8988T (cell line): ENCODE measurements at regions not wholly inside any gene's neighbourhood (a gene's known extent, or its start where the extent isn't known, plus 50 kb on each side); places are given as distances from the start of the nearest gene placed in this dataset.
"Not testable (repeated sequence)": the region's sequence is repeated elsewhere in the genome, so short reads cannot be mapped to it uniquely, and the experiment has no call there.

ENCODE experiments used
- DNase-seq: peaks from one replicate; pipeline ENCODE4 v3.0.0; 2011

DNA sequence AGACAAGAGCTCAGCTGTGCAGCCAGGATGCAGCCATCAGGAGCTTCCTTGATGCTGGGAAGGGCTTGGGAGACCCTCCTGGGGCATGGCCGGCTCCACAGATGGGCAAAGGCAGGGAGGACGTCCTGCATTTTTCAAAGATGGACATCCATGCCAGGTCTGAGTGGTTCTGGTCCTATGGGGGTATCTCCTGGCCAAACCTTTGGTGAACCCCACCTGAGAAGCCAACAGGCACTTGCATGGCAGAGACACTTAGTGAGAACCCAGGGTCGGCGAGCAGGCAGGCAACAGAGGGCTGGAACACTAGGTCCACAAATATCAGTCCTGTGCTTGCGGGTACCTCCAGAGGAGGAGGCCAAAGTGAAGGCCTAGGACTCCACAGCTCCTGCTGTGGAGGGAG lies 70.0 kb downstream of the KCTD15 start:
- no peak for DNase-seq

DNA sequence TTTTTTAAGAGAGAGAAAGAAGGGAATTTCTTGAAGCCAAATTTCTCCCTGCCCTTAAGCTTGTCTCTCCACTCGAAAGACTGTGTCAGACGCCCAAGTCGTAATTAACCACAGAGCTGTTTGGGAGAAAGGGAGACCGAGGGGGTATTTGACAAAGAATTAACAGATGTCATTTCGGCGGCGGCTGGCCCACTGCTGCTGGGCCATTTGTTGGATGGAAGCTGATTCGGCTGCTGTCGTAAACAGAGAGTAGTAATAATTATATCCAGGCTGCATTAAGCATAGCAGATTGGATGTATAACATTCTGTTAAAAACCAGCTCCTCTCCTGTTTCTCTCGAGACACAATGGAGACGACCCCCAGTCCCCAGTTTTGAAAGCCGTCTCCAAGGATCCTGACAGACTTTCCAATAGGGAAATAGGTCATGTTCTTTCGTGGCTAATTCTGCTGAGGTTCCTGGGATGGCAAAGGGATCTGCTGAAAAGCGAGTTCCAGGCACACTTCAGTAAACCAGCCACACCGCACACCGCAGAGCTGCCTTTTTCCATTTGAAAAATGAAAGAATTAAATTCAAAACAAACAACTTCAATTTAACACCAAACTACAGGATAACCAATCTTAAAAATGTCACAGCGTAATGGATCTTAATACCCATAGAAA lies 71.5 kb downstream of the KCTD15 start:
- DNase-seq: no peak

DNA sequence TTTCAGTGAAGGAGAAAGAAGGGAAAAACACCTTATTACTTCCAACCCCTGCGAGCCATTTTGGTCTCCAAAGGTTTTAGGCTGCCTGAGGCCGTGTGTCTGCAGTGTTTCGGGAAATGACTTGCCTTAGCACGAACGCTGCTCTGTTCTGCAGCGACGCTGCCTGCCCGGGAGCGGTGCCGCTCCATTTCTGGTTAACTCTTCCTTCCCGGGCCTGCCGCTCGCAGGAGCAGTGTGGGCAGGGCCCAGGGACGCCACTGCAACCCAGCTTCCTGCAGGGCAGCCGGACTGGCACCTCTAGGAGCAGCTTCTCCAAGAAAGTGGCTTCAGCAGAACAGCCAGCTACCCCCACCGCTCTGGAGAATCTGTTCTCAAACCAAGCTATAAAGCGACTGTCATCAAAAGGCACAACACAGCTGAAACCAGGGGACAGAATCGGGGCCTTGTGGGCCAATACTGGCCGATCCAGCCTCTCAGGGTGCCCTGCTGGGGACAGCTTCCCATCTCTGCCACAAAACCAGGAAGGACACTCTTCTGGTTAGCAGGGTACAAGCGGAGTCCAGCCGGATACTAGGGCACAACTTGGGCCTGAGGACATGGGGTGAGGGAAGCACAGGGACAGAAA lies 72.2 kb downstream of the KCTD15 start:
- DNase-seq: no peak

DNA sequence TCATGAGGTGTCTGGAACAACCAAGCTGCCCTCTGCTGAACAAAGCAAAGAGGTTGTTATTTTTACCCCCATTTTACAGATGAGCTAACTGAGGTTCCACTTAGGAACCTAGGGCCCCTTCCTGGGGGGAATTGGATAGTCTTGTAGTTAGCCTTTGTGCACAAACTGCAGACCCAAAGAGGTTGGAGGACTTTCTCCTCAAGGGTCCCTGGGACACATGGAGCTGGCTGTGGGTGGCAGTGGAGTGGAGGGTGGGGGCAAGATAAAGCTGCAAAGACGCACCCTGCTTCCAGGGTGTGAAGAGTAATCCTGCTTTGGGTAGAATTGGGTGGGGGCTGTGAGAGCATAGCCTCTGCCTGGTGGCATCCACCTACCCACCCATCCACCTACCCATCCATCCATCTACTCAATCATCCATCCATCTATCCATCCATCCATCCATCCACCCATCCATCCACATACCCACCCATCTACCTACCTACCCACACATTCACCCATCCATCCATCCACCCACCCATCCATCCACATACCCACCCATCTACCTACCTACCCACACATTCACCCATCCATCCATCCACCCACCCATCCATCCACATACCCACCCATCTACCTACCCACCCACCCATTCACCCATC lies 73.7 kb downstream of the KCTD15 start:
- DNase-seq: not testable (repeated sequence)

DNA sequence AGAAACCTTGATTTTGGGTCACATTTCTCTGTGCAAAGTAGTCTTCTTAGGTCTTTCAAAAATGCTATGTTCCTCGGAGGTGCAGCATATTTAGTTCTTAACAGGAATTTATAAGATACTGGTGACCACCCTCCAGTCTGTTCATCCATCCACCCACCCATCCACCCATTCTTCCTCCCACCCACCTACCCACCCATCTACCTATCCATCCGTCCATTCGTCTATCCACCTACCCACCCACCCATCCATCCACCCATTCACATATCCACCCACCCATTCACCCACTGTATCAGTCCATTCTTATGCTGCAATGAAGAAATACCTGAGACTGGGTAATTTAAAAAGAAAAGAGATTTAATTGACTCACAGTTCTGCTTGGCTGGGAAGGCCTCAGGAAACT lies 74.9 kb downstream of the KCTD15 start:
- DNase-seq: no peak

DNA sequence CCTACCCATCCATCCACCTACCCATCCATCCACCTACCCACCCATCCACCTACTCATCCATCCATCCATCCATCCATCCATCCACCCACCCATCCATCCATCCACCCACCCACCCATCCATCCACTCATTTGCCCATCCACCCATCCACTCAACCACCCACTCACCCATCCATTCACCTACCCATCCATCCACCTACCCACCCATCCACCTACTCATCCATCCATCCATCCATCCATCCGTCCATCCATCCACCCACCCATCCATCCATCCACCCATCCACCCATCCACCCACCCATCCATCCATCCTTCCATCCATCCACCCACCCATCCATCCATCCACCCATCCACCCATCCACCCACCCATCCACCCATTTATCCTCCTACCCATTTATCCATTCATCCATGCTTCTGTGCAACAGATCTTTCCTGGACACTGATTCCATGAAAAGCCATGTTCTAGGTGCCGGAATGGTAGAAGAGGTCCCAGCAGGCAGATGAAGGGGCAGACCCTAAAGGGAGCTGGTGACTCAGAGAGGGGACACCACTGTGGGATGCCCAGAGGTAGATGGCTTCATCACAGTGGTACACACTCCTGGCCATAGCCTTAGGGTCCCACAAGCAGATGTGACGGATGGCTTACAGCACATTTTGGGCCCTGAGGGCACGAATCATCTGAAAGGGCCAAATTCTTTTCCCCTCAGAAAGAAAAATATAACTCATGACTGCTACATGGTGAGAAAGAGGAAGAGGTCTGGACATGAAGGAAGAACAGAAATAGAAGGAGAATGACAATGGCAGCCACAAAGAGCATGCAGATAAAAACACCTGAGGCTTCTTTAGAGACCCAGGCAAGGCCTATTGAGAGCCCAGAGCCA lies 76.0 kb downstream of the KCTD15 start:
- DNase-seq: no peak

DNA sequence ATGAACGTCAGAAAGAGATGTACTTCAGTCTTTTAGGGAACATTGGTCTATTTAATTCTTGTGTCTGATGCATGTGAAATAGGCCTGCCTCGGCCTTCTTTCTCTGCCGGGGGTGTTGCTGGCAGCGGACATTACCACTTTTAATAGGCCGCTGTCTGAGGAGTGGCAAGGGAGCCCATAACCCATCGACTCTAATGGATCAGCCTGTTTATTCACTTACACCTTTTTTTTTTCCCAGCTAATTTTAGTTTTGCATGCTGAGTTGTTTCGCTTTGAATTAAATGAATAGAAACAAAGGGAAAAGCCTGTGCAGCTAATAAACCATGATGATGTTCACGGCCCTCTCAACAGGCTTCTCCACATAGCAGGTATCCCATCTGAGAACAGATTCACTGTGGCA lies 78.4 kb downstream of the KCTD15 start:
- DNase-seq: no peak

DNA sequence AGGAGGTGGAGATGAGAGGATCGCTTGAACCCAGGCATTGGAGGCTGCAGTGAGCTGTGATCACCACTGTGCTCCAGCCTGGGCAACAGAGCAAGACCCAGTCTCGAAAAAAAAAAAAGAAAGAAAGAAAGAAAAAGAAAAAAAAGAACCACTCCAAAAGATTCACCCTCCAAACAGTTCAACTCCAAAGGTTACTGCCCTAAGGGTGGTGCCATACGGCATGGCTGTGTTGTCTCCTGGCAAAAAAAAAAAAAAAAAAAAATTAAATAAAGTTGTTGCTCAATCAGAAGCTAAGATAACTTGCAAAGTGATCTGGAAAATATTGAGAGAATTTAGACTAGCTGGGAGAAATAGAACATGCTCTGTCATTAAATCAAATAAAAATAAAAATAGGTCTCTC lies 79.5 kb downstream of the KCTD15 start:
- DNase-seq: no peak

DNA sequence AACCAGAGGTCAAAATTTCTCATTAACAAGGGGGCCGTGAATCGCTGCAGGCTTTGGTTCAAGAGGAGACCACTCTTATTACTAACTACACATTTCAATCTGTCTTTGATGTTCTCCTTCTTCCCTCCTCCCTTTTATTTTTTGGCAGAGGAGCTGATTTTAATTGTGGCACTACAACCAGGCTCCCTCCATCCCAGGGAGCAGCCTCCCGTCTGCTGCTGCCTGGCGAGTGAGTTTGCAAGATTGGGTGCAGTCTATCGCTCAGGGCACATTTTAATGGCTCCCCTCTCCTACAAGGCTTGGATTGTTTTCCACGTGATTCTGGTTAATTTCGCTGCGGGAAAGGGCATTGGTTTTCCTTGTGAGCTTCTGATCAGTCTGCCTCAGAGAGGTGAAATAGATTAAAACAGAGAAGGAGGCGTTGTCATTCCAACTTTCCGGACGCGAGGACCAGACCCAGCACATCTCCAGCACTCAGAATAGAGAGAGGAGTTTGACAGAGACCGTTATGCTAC lies 81.4 kb downstream of the KCTD15 start:
- DNase-seq: no peak

DNA sequence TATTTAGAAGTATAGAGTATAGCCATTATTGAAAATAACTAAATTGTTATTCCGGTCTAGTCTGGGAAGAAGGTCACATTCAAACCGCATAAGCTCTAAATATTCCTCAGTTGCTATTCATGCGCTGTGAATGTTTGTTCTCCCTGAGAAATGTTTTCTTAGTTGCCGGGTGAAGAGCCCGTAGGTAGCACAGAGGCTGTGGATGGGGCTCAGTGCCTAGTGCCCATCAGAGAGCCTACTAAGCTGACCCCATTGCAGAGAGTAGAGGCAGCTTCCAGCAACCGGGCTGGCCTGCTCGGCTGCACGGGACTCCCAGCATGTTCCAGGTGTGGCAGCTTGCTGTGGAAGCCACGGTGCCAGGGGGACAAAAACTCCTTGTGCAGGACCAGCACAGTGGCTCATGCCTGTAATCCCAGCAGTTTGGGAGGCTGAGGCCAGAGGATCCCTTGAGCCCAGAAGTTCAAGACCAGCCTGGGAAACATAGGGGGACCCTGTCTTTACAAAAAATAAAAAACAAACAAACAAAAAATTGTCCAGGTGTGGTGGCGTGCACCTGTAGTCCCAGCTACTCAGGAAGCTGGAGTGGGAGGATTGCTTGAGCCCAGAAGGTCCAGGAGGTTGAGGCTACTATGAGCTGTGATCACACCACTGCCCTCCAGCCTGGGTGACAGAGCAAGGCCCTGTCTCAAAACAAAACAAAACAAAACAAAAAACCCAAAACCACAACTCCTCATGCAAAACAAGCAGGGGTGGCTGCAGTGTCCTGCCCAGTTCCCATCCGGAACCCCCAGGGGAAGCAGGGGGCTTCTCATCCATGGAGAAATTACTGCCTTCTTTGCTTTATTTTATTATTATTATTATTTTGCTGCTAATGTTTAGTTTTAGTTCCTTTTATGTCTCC lies 82.5 kb downstream of the KCTD15 start:
- DNase-seq: no peak

DNA sequence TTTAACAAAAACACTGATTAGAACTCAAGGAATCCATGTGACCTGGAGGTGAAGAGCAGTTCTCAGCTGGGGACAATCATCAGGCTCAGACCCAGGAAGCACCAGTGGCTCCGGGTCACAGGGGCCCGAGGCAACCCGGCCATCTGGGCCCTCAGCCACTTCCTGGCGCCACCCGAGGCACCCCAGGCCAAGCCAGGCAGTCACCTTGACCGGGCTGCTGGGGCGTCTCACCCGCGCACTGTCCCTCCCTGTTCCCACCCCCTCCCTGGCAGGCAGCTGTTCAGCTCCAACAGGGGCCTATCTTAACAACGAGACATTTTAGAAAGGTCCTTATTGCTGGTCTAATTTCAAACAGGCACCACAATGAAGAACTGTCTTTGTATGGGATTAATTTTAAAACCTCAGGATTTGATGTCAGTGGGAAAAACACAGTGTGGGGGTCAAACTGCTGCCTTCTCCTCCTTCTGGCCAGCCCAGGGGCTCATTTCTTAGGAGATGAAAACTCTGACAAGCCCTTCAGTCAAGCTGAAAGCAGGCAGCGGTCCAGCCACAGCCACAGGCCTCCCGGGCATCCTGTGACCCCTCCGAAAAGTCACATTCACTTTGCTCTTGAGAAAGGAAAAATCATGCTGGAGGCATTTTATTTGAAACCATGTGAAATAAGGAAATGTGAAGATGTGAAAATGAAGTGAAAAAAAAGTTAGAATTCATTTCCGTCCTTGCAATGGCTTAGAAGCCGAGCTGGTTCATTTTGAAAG lies 83.3 kb downstream of the KCTD15 start:
- DNase-seq: no peak

DNA sequence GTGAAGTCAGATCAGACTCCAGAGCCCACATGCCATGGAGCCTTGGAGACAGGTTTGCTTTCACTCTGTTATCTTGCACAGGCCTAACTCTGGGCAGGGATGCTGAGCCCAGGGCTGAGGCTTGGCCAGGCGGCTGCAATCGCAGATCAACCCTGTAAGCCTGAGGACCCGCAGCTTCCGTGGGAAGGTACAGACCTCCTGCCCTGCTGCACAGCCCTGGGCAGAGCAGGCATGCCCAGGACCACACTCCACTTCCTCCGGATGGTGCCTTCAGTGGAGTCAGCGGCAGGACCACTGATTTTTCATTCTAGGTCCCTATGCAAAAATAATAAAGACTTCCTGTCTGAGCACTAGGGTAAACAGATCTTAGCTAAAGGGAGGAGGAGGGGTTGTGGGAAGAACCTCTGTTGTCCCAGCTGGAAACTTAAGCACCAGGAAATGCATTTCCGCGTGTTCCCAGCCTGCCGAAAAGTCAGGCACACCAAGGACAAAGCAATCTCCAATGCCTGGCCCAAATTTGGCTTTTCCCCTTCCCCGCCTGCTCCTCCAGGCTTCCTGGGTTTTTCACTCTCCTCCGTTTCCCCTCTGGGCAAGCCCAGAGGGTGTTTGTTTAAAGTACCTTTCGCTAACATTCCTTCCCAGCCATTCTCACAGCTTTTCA lies 87.3 kb downstream of the KCTD15 start:
- no peak for DNase-seq

DNA sequence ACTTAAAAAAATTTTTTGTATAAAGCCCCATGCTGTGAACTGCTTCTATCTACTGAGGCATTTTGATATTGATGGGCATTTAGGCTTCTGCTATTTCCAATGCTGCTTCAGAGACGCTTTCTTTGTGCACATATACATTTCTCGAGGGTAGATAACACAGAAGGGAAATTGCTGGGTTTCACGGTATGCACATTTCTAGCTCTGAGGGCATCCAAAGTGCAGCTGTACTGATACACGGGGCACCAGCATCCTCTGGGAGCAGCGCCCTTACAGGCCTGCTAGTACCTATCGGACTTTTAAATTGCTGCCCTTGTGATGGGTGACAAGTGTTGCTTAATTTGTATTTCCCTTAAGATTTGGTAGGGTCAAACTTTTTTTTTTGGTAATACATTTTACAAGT lies 88.6 kb downstream of the KCTD15 start:
- DNase-seq: no peak

DNA sequence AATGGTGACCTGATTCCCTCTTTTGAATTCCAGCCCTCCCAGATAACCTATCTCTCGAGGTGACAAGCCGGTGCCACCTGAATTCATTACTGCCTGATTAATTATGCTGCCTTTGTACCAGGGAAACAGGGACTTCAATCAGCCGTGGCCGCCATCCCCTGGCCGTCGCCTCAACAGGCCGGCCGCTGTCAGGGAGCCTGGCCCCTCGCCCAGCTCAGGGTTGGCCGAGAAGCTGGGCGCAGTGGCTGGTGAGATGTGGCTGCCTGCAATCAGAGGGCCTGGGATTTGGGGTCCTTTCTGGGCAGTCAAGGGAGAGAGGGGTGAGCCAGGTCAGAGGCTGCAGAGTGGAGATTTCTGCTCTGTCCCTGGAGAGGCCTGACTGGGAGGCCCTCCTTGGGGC lies 91.2 kb downstream of the KCTD15 start:
- DNase-seq: no peak

DNA sequence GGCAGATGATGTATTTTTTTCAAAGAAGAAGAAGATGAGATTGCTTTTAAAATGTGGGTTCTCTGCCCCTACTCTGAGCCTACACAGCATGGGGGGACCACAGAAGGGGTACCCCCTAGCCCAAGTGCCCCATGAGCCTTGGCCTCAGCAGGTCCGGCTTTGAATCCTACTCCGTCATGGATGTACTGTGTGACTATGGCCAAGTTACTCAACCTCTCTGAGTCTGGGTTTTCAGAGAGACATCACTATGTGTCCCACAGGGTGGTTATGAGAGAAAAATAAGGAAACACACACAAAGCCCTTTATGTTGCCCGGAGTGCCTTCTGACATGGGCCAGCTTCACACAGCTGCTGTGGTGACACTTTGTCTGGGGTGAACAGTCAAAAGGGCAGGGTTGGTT lies 92.0 kb downstream of the KCTD15 start:
- no peak for DNase-seq

DNA sequence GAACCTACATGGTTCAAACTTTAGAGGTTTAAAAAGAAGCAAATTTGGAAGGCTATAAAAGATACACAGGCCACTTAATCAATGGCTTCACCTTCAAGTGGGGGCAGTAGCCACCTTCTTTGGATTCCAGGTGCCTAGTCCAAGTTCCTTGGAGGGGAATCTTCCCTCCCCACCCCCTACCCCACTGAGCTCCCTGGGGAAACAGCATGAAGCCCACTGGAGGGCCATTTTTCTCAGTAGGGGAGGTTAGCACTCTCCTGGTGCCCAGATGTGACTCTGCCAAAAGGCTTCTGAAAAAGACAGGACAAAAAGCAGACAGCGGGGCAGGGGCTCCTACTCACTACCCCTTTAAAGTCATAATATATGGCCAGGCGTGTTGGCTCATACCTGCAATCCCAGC lies 93.9 kb downstream of the KCTD15 start:
- DNase-seq: no peak

DNA sequence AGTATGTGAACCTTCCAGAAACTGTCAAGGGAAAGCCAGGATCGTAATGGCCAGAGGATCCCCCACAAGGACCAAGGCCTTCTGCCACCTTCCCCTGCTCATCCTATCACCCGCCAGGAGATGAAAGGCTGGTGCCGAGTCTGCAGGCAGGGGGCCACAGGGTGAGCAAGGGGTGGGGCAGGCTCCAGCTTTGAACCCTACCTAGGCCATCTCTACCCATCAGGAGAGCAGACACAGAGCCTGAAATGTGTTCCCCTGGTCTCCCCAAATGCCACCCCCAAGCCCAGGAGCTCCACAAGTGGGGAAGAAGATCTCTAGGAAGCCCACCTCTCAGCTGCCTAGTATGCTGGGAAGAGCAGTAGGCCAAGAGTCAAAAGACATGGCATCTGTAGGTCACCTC lies 95.1 kb downstream of the KCTD15 start:
- DNase-seq: no peak

DNA sequence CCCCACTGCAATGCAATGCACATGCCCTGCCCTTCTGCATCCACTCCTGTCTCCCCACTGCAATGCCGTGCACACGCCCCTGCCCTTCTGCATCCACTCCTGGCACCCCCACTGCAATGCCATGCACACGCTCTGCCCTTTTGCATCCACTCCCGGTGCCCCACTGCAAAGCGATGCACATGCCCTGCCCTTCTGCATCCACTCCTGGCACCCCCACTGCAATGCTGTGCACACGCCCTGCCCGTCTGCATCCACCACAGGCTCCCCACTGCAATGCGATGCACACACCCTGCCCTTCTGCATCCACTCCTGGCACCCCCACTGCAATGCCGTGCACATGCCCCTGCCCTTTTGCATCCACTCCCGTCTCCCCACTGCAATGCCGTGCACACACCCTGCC lies 98.1 kb downstream of the KCTD15 start:
- DNase-seq: no peak

DNA sequence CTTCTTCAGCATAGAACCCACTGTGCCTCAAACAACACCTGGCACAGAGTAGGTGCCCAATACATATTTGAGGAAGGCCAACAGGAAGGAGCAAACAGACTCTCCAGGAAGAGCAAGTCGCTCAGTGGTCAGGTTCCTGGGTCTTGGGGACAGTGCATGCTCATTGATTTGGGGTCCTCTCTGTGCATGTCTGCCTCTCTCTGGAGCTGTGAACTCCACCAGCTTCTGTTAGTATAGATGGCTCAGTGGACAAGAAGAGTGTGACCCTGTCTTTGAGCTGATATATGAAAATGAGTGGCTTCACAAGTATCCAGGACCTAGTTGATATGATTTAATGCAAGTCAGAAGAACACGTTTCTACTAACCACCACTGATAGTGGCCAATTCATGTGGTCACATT lies 98.7 kb downstream of the KCTD15 start:
- no peak for DNase-seq

DNA sequence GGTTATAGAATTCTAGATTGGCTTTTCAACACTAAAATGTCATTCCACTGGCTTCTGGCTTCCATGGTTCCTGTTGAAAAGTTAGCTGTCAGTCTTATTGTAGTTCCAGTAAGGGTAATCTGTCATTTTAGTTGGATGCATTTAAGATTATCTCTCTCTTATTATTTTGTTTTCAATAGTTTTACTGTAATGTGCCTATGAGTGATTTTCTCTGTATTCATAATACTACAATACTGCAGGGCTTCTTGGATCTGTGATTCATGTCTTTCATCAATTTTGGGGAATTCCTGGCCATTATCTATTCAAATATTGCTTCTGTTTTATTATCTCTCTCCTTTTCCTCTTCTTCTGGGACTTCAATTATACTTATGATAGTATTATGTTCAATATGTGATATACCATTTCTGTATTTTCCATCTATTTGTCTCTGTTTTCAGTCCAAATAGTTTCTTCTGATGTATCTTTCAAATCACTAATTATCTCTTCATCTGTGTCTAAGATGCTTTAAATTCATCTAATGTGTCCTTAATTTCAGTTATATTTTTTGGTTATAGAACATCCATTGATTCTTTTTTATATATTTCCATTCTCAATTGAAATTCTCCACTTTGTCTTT lies 101.5 kb downstream of the KCTD15 start:
- DNase-seq: no peak

DNA sequence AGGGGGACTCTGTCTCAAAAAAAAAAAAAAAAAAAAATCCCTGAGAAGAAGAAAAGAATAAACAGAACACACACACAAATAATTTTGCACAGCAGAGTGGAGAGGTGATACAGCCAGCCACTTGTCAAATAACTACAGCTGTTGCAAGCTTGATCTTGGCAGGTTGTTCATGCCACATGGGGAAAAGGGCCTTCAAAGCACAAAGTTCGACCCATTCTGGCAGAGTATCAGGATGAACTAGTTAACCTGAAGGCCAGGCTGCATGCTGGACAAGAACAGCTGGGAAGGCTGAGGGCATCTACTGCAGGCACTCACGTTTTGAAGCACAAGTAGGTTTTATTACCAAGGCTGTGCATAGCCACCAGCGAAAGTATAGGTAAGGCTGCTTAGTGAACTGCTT lies 104.1 kb downstream of the KCTD15 start:
- no peak for DNase-seq
